K562 (cell line): ENCODE measurements at regions not wholly inside any gene's neighbourhood (a gene's known extent, or its start where the extent isn't known, plus 50 kb on each side); places are given as distances from the start of the nearest gene placed in this dataset.

Source experiments
- ATAC-seq: fragments of 200-7000 bp; cut with Tn5 transposase; 3 replicates; pipeline ENCODE4 v1.9.1; 2020; ENCODE audit warnings: moderate library complexity
- BruUV-seq: library from RNA; stranded (reverse); fragments of 400-500 nt; replicated peaks from 2 replicates; lab custom pipeline; 2021; lab: Mats Ljungman, UMichigan
- CTCF ChIA-PET: fragments of 300-600 bp; formaldehyde crosslinking; extraction: SDS; loops from one replicate; lab custom pipeline; 2021; ENCODE audit warnings: low intra/inter-chr PET ratio; lab: Yijun Ruan, JAX
- POLR2A ChIA-PET: fragments of 300-600, 350-650 bp; sonication (Branson Sonifier 250); formaldehyde crosslinking; extraction: SDS; loops from one replicate; lab custom pipeline; 2021; ENCODE audit warnings: antibody characterized with exemption, inconsistent platforms; lab: Yijun Ruan, JAX
- DNase-seq, 4 experiments: peaks; one replicate each; pipeline versions ENCODE4 v3.0.0 to v3.0.0-alpha.2; 2011 to 2018; ENCODE audit warnings: low spot score in 3 of 4, mixed read lengths in 3 of 4; ENCODE audit errors: extremely low read depth in 1 of 4
- FAIRE-seq: peaks from 2 replicates; lab custom pipeline; 2011; peaks lifted over from hg19 to GRCh38; lab: Jason Lieb, UNC
- H2AFZ ChIP-seq: 2 replicates; pipeline ENCODE4 v1.6.0; 2011; ENCODE audit warnings: low read depth, low read length, control low read depth, inconsistent platforms
- H3K27ac ChIP-seq: fragments of 200-600 bp; 3 replicates; pipeline ENCODE4 v1.8.0; 2011; ENCODE audit warnings: low read depth, mild to moderate bottlenecking, control low read depth, inconsistent platforms, low read length, moderate library complexity, mixed read lengths; ENCODE audit errors: extremely low read depth
- H3K27me3 ChIP-seq, 2 experiments: fragments of 300-600 bp in 1 of 2; 2 replicates in 1 of 2; 3 replicates in 1 of 2; pipeline versions ENCODE4 v1.6.0 to v1.8.0; 2011; ENCODE audit warnings: inconsistent platforms in 2 of 2, low read length in 2 of 2, mild to moderate bottlenecking in 1 of 2, mixed read lengths in 1 of 2, moderate library complexity in 1 of 2; ENCODE audit not compliant: control insufficient read depth in 2 of 2, insufficient read depth in 2 of 2
- H3K36me3 ChIP-seq: fragments of 300-600 bp; 3 replicates; pipeline ENCODE4 v1.8.0; 2011; ENCODE audit warnings: mild to moderate bottlenecking, low read length, inconsistent platforms; ENCODE audit not compliant: control insufficient read depth, insufficient read depth
- H3K4me1 ChIP-seq, 2 experiments: fragments of 200-600 bp in 1 of 2; replicated peaks in 1 of 2; 2 replicates in 1 of 2; 3 replicates in 1 of 2; pipeline versions ENCODE4 v1.5.1 to v1.8.0; 2011; ENCODE audit warnings: inconsistent platforms in 2 of 2, low read length in 2 of 2, mild to moderate bottlenecking in 1 of 2, mixed read lengths in 1 of 2, moderate library complexity in 1 of 2; ENCODE audit not compliant: control insufficient read depth in 2 of 2, insufficient read depth in 2 of 2
- H3K4me2 ChIP-seq: 2 replicates; pipeline ENCODE4 v1.6.1; 2011; ENCODE audit warnings: low read length, control low read depth, inconsistent platforms, mixed read lengths; ENCODE audit not compliant: insufficient read depth
- H3K4me3 ChIP-seq: fragments of 200-600 bp; sonication (generic), shearing (Covaris generic); 2 replicates; pipeline ENCODE4 v1.5.1; 2016; ENCODE audit warnings: control low read depth, inconsistent platforms
- H3K79me2 ChIP-seq: fragments of 200-600 bp; 3 replicates; pipeline ENCODE4 v1.8.0; 2011; ENCODE audit warnings: low read length, inconsistent platforms; ENCODE audit not compliant: control insufficient read depth, insufficient read depth
- H3K9ac ChIP-seq, 2 experiments: 2 replicates each; pipeline versions ENCODE4 v1.6.0 to v1.6.1; 2011; ENCODE audit warnings: low read depth in 2 of 2, low read length in 2 of 2, control low read depth in 1 of 2, inconsistent platforms in 1 of 2, mild to moderate bottlenecking in 1 of 2, mixed read lengths in 1 of 2; ENCODE audit not compliant: insufficient read depth in 1 of 2
- H3K9me1 ChIP-seq: one replicate; pipeline ENCODE4 v1.6.0; 2011; ENCODE audit warnings: inconsistent platforms, mild to moderate bottlenecking, low read length, moderate library complexity; ENCODE audit not compliant: control insufficient read depth, insufficient read depth
- H3K9me3 ChIP-seq: replicated peaks from 2 replicates; pipeline ENCODE4 v1.5.1; 2011; ENCODE audit warnings: low read depth, low read length, inconsistent platforms; ENCODE audit not compliant: control insufficient read depth, insufficient read depth
- H4K20me1 ChIP-seq: replicated peaks from 2 replicates; pipeline ENCODE4 v1.6.1; 2011; ENCODE audit warnings: low read length, inconsistent platforms, mixed read lengths; ENCODE audit not compliant: control insufficient read depth, insufficient read depth
- BRCA1 ChIP-seq, 2 experiments: fragments of 450-650 bp in 1 of 2; sonication (generic) in 1 of 2; formaldehyde crosslinking in 1 of 2; IDR thresholded peaks; 2 replicates each; pipeline versions ENCODE4 v1.5.0 to v1.6.1; 2017 to 2020; ENCODE audit warnings: mild to moderate bottlenecking in 1 of 2, missing genetic modification reagents in 1 of 2
- ILF3 ChIP-seq: fragments of 450-650 bp; IDR thresholded peaks from 2 replicates; pipeline ENCODE4 v1.6.1; 2018; ENCODE audit warnings: antibody characterized with exemption, mild to moderate bottlenecking, moderate library complexity, borderline replicate concordance
- MBD2 ChIP-seq: sonication (generic); IDR thresholded peaks from 2 replicates; pipeline ENCODE4 v1.6.1; 2016; ENCODE audit warnings: low read depth, borderline replicate concordance
- NFIX ChIP-seq: fragments of 250-450 bp; sonication (Bioruptor Pico); IDR thresholded peaks from 2 replicates; pipeline ENCODE4 v1.4.0; 2020; ENCODE audit warnings: low read depth, mild to moderate bottlenecking, moderate library complexity
- NFRKB ChIP-seq: fragments of 450-650 bp; IDR thresholded peaks from 2 replicates; pipeline ENCODE4 v1.6.1; 2016; ENCODE audit warnings: low read depth
- PTTG1 ChIP-seq: fragments of 450-650 bp; IDR thresholded peaks from 2 replicates; pipeline ENCODE4 v1.6.1; 2016; ENCODE audit warnings: low read depth, mild to moderate bottlenecking, missing genetic modification characterization, missing compliant biosample characterization
- SMC3 ChIP-seq: conservative IDR thresholded peaks from 2 replicates; pipeline ENCODE4 v1.6.1; 2011; ENCODE audit warnings: low read depth, low read length, improper control_type of control experiment; ENCODE audit not compliant: insufficient read depth
- TCFL5 ChIP-seq: fragments of 250-450 bp; sonication (Bioruptor Pico); conservative IDR thresholded peaks from 2 replicates; pipeline ENCODE4 v1.6.1; 2021; ENCODE audit warnings: mild to moderate bottlenecking, moderate library complexity, matching md5 sums
- ZBTB1 ChIP-seq: sonication (generic); formaldehyde crosslinking; IDR thresholded peaks from 2 replicates; pipeline ENCODE4 v1.8.1; 2023; ENCODE audit warnings: missing genetic modification reagents, low read depth, mild to moderate bottlenecking, borderline replicate concordance
- ZNF124 ChIP-seq: sonication (generic); formaldehyde crosslinking; IDR thresholded peaks from 2 replicates; pipeline ENCODE4 v1.8.1; 2022; ENCODE audit warnings: missing genetic modification reagents
- ZNF644 ChIP-seq: fragments of 200-800 bp; sonication (Bioruptor generic); IDR thresholded peaks from 2 replicates; pipeline ENCODE4 v1.6.1; 2016; ENCODE audit warnings: low read depth, missing genetic modification characterization, missing compliant biosample characterization
- WGBS: fragments of 100-300 bp; shearing (Covaris generic); methylation state at CpG from one replicate; pipeline ENCODE4 v1.1.6; 2016; ENCODE audit warnings: low coverage, mixed read lengths; ENCODE audit not compliant: insufficient coverage; ENCODE audit errors: missing lambda C conversion rate; 5-methylcytosine and 5-hydroxymethylcytosine counted together
- in situ Hi-C: fragments of 300-500 bp; cut with MboI; formaldehyde crosslinking; loops from 4 replicates; pipeline ENCODE4 v1.15.0; 2018; ENCODE audit warnings: inconsistent platforms, mixed read lengths
- intact Hi-C: fragments of 100-400 bp; cut with micrococcal nuclease; formaldehyde crosslinking; loops from 2 replicates; pipeline ENCODE4 v1.14.2; 2022

- H2AFZ ChIP-seq = no peak overlapping the region
- no peaks in the 10 kb centered on the region for H3K9me3 ChIP-seq
- no peaks in the 10 kb centered on the region for H3K36me3 ChIP-seq
- no peaks in the 10 kb centered on the region for H3K79me2 ChIP-seq
- H3K4me1 ChIP-seq = no peaks in the 10 kb centered on the region
- TF ChIP-seq NFRKB = no peak
- TF ChIP-seq PTTG1 (tag) = no peak
- TF ChIP-seq TCFL5 (CRISPR knock-in tag) = no peak
- no peak for TF ChIP-seq SMC3
- TF ChIP-seq, all 486 proteins: peak for 0
- no peak overlapping the region for H3K27ac ChIP-seq
- intact Hi-C loops (no loop called here), in situ Hi-C loops (no loop called here)
- ChIA-PET POLR2A (interaction anchor here (1.0 kb wide), 1 partner anchor 10 kb away, joined by 4 read pairs; no protein-coding TSS in a partner anchor), CTCF (no interaction called here)
- peaks cover 2 to 9% of the 10 kb centered on the region in 2 experiments; a peak in 4 of 5 replicates for H3K27me3 ChIP-seq
- no peak for DNase-seq
- no peak overlapping the region for H3K4me2 ChIP-seq
- FAIRE-seq = no peak
- H4K20me1 ChIP-seq = peaks cover 5% of the 10 kb centered on the region; the same call in 1 of the 2 replicates
- 10% methylated on average over 3 of the region's 3 CpGs for WGBS
- no peaks in the 10 kb centered on the region for H3K9me1 ChIP-seq
- ATAC-seq = no peak
- no peak overlapping the region for H3K4me3 ChIP-seq
- H3K9ac ChIP-seq = no peak overlapping the region
- no TSS peak for BruUV-seq
These were observed 131.0 kb downstream of the RPLP1 start for GRCh38 chr15:69583626-69584025.

- no peak overlapping the region for H3K4me3 ChIP-seq
- H3K4me1 ChIP-seq = no peaks in the 10 kb centered on the region
- POLR2A ChIA-PET = no interaction called here
- no peak overlapping the region for H3K4me2 ChIP-seq
- TF ChIP-seq NFIX (CRISPR knock-in tag) = no peak
- TF ChIP-seq ZNF124 (CRISPR knock-in tag) = no peak
- TF ChIP-seq BRCA1 (IDR thresholded peaks at IDR 0.05) = no peak
- TF ChIP-seq BRCA1 (CRISPR knock-in tag; IDR thresholded peaks at IDR 0.05) = no peak
- TF ChIP-seq ZBTB1 = no peak
- no peak for TF ChIP-seq MBD2
- no peak for TF ChIP-seq ZNF644
- TF ChIP-seq ILF3 = no peak
- in situ Hi-C loops = no loop called here
- ATAC-seq (no peak), DNase-seq (no peak), FAIRE-seq (no peak)
- H4K20me1 ChIP-seq = no peaks in the 10 kb centered on the region
- H3K36me3 ChIP-seq = no peaks in the 10 kb centered on the region
- no peak overlapping the region for H3K27ac ChIP-seq
- H3K27me3 ChIP-seq = no peaks in the 10 kb centered on the region; a peak in 1 of 5 replicates
- H3K9me3 ChIP-seq = no peaks in the 10 kb centered on the region
- H3K9me1 ChIP-seq = no peaks in the 10 kb centered on the region
- BruUV-seq = no TSS peak
- intact Hi-C loops = no loop called here
- 0% methylated on average over 3 of the region's 3 CpGs for WGBS
- H3K9ac ChIP-seq = no peak overlapping the region
- H2AFZ ChIP-seq = no peak overlapping the region
- CTCF ChIA-PET = no interaction called here
- no peaks in the 10 kb centered on the region for H3K79me2 ChIP-seq
These were observed 133.3 kb downstream of the RPLP1 start for GRCh38 chr15:69585937-69586336.
